HepG2 (cell line): ENCODE measurements at regions not wholly inside any gene's neighbourhood (a gene's known extent, or its start where the extent isn't known, plus 50 kb on each side); places are given as distances from the start of the nearest gene placed in this dataset.

Experiments used
- ATAC-seq: fragments of 200-7000 bp; cut with Tn5 transposase; 3 replicates; pipeline ENCODE4 v1.9.1; 2020; ENCODE audit warnings: mild to moderate bottlenecking, moderate library complexity
- BruUV-seq: library from RNA; stranded (reverse); fragments of 400-500 nt; replicated peaks from 2 replicates; lab custom pipeline; 2021; lab: Mats Ljungman, UMichigan
- CTCF ChIA-PET: fragments of 300-600 bp; formaldehyde crosslinking; extraction: SDS; loops from one replicate; lab custom pipeline; 2021; ENCODE audit warnings: low total read pairs, inconsistent platforms, low intra/inter-chr PET ratio; lab: Yijun Ruan, JAX
- POLR2A ChIA-PET: fragments of 350-600 bp; sonication (Branson Sonifier 250); formaldehyde crosslinking; loops from one replicate; lab custom pipeline; 2020; ENCODE audit warnings: antibody characterized with exemption, inconsistent platforms; lab: Yijun Ruan, JAX
- DNase-seq: peaks from one replicate; pipeline ENCODE4 v3.0.0-alpha.2; 2015; ENCODE audit warnings: low spot score
- FAIRE-seq: peaks from 3 replicates; lab custom pipeline; 2011; peaks lifted over from hg19 to GRCh38; lab: Jason Lieb, UNC
- H2AFZ ChIP-seq: one replicate; pipeline ENCODE4 v1.6.1; 2011; ENCODE audit warnings: low read length, inconsistent platforms
- H3K27ac ChIP-seq: fragments of 300-600 bp; 3 replicates; pipeline ENCODE4 v1.8.0; 2011; ENCODE audit warnings: mixed run types, mild to moderate bottlenecking, mixed read lengths, low read length, inconsistent platforms; ENCODE audit not compliant: insufficient read depth; ENCODE audit errors: extremely low read length
- H3K27me3 ChIP-seq, 2 experiments: fragments of 200-600 bp in 1 of 2; 2 replicates in 1 of 2; 3 replicates in 1 of 2; pipeline versions ENCODE4 v1.6.0 to v1.8.0; 2011; ENCODE audit warnings: low read length in 2 of 2, mild to moderate bottlenecking in 2 of 2, moderate library complexity in 2 of 2, inconsistent platforms in 1 of 2; ENCODE audit not compliant: insufficient read depth in 2 of 2, control insufficient read depth in 1 of 2
- H3K36me3 ChIP-seq, 2 experiments: fragments of 200-600 bp in 1 of 2; replicated peaks in 1 of 2; 2 replicates in 1 of 2; 3 replicates in 1 of 2; pipeline versions ENCODE4 v1.5.1 to v1.8.0; 2011; ENCODE audit warnings: low read length in 2 of 2, inconsistent platforms in 1 of 2; ENCODE audit not compliant: insufficient read depth in 2 of 2, control insufficient read depth in 1 of 2
- H3K4me1 ChIP-seq: 2 replicates; pipeline ENCODE4 v1.5.1; 2012; ENCODE audit warnings: low read length, inconsistent platforms; ENCODE audit not compliant: insufficient read depth
- H3K4me2 ChIP-seq: 2 replicates; pipeline ENCODE4 v1.6.0; 2011; ENCODE audit warnings: low read depth, low read length, inconsistent platforms
- H3K4me3 ChIP-seq, 3 experiments: fragments of 200-600 bp in 1 of 3; sonication (generic), shearing (Covaris generic) in 1 of 3; replicated peaks in 1 of 3; 2 replicates each; pipeline ENCODE4 v1.5.1; 2011 to 2016; ENCODE audit warnings: low read length in 3 of 3, inconsistent platforms in 2 of 3, low read depth in 2 of 3, mild to moderate bottlenecking in 2 of 3, control low read depth in 1 of 3, mixed read lengths in 1 of 3; ENCODE audit not compliant: insufficient read depth in 1 of 3
- H3K79me2 ChIP-seq: one replicate; pipeline ENCODE4 v1.6.1; 2011; ENCODE audit warnings: low read length, inconsistent platforms; ENCODE audit not compliant: insufficient read depth
- H3K9ac ChIP-seq: 2 replicates; pipeline ENCODE4 v1.6.0; 2011; ENCODE audit warnings: mild to moderate bottlenecking, low read depth, low read length, inconsistent platforms; ENCODE audit not compliant: insufficient read depth
- H3K9me3 ChIP-seq: 2 replicates; pipeline ENCODE4 v1.5.1; 2012; ENCODE audit warnings: mild to moderate bottlenecking, low read length
- H4K20me1 ChIP-seq: 2 replicates; pipeline ENCODE4 v1.6.0; 2011; ENCODE audit warnings: inconsistent platforms, mild to moderate bottlenecking, low read length, moderate library complexity; ENCODE audit not compliant: insufficient read depth
- CEBPB ChIP-seq: IDR thresholded peaks from 2 replicates; pipeline ENCODE4 v1.6.1; 2011; ENCODE audit warnings: low read depth, low read length, improper control_type of control experiment, borderline replicate concordance
- EZH2 ChIP-seq: conservative IDR thresholded peaks from 2 replicates; pipeline ENCODE4 v1.6.1; 2012; ENCODE audit warnings: mild to moderate bottlenecking, low read depth, low read length, moderate library complexity
- FOSL1 ChIP-seq: sonication (generic); formaldehyde crosslinking; IDR thresholded peaks from 2 replicates; pipeline ENCODE4 v1.9.0; 2021; ENCODE audit warnings: missing genetic modification reagents, borderline replicate concordance
- SP1 ChIP-seq, 2 experiments: fragments of 450-650 bp in 1 of 2; sonication (generic) in 1 of 2; formaldehyde crosslinking in 1 of 2; IDR thresholded peaks; 2 replicates each; pipeline versions ENCODE4 v1.4.0 to v1.6.1; 2016 to 2020; ENCODE audit warnings: missing genetic modification reagents in 1 of 2
- SP5 ChIP-seq: IDR thresholded peaks from 2 replicates; pipeline ENCODE4 v1.6.1; 2016; ENCODE audit warnings: low read depth, borderline replicate concordance
- ZNF142 ChIP-seq: sonication (generic); formaldehyde crosslinking; IDR thresholded peaks from 2 replicates; pipeline ENCODE4 v1.4.0; 2020; ENCODE audit warnings: missing genetic modification reagents
- ZNF629 ChIP-seq: sonication (generic); formaldehyde crosslinking; conservative IDR thresholded peaks from 2 replicates; pipeline ENCODE4 v1.5.0; 2020; ENCODE audit warnings: missing genetic modification reagents
- WGBS: methylation state at CpG from one replicate; pipeline ENCODE4 v1.1.6; 2017; ENCODE audit warnings: low lambda C conversion rate; 5-methylcytosine and 5-hydroxymethylcytosine counted together
- in situ Hi-C: cut with HindIII; loops from 2 replicates; pipeline ENCODE4 v1.10.0; 2017; ENCODE audit warnings: low pct_unique_long_range_greater_than_20kb; ENCODE audit not compliant: extremely low pct_ligation_motif_present
- intact Hi-C: fragments of 100-400 bp; cut with micrococcal nuclease; formaldehyde crosslinking; loops from one replicate; pipeline ENCODE4 v1.10.0; 2022; ENCODE audit not compliant: unreplicated experiment

- no peak for TF ChIP-seq SP1 (IDR thresholded peaks at IDR 0.05)
- no peak for TF ChIP-seq SP1 (CRISPR knock-in tag; IDR thresholded peaks at IDR 0.05)
- TF ChIP-seq ZNF629 (CRISPR knock-in tag), result no peak
- TF ChIP-seq EZH2, result no peak
- no peak for TF ChIP-seq FOSL1
- no peak for TF ChIP-seq ZNF142
Measured at GRCh38 chr21:28608646-28609045, 384.0 kb downstream of the LTN1 start (continued).

- no peak for ATAC-seq
- CTCF ChIA-PET, result no interaction called here
- H3K4me3 ChIP-seq, result no peak overlapping the region
- TF ChIP-seq SP5 (no peak), CEBPB (peak; percentile 58; the same call in 1 of the 2 replicates)
- TF ChIP-seq, all 625 proteins: peak for 1
- H3K36me3 ChIP-seq, result no peaks in the 10 kb centered on the region
- in situ Hi-C loops (no loop called here), intact Hi-C loops (no loop called here)
- H3K9me3 ChIP-seq, result peaks cover 59% of the 10 kb centered on the region
- FAIRE-seq (no peak), DNase-seq (no peak)
- no peak overlapping the region for H3K4me2 ChIP-seq
- H3K9ac ChIP-seq, result no peak overlapping the region
- H3K27ac ChIP-seq, result no peak overlapping the region
- H3K27me3 ChIP-seq, result no peaks in the 10 kb centered on the region
- H3K79me2 ChIP-seq, result no peaks in the 10 kb centered on the region
- H4K20me1 ChIP-seq, result no peaks in the 10 kb centered on the region
- 35% methylated on average over 4 of the region's 4 CpGs for WGBS
- POLR2A ChIA-PET, result no interaction called here
- H2AFZ ChIP-seq, result no peak overlapping the region
- H3K4me1 ChIP-seq, result no peaks in the 10 kb centered on the region
- no TSS peak for BruUV-seq
Measured at GRCh38 chr21:28607545-28607944, 385.1 kb downstream of the LTN1 start.
